CD14-positive monocyte (primary cell): ENCODE measurements at regions not wholly inside any gene's neighbourhood (a gene's known extent, or its start where the extent isn't known, plus 50 kb on each side); places are given as distances from the start of the nearest gene placed in this dataset.

Experiments used
- DNase-seq, 3 donors: peaks; one replicate each; pipeline ENCODE4 v3.0.0-alpha.2; 2011 to 2022
- H2AFZ ChIP-seq: 2 replicates; pipeline ENCODE4 v1.6.0; 2012; ENCODE audit warnings: mild to moderate bottlenecking, low read depth, low read length, inconsistent platforms; ENCODE audit not compliant: insufficient read depth, poor library complexity, severe bottlenecking
- H3K27ac ChIP-seq, 2 donors: 1 replicate in 1 of 2; 2 replicates in 1 of 2; pipeline ENCODE4 v1.5.1; 2012 to 2013; ENCODE audit warnings: low read length in 2 of 2, control low read depth in 1 of 2, inconsistent platforms in 1 of 2, low read depth in 1 of 2, mild to moderate bottlenecking in 1 of 2
- H3K27me3 ChIP-seq, 2 donors: one replicate each; pipeline versions ENCODE4 v1.6.0 to v1.6.1; 2011 to 2013; ENCODE audit warnings: low read length in 2 of 2; ENCODE audit not compliant: control insufficient read depth in 2 of 2, insufficient read depth in 2 of 2
- H3K36me3 ChIP-seq, 2 donors: replicated peaks in 1 of 2; 1 replicate in 1 of 2; 2 replicates in 1 of 2; pipeline versions ENCODE4 v1.5.1 to v1.6.1; 2012 to 2013; ENCODE audit warnings: low read length in 2 of 2, control low read depth in 1 of 2, inconsistent platforms in 1 of 2, mild to moderate bottlenecking in 1 of 2; ENCODE audit not compliant: insufficient read depth in 2 of 2, control insufficient read depth in 1 of 2
- H3K4me1 ChIP-seq, 2 donors: 1 replicate in 1 of 2; 2 replicates in 1 of 2; pipeline versions ENCODE4 v1.5.1 to v1.6.1; 2012 to 2013; ENCODE audit warnings: low read length in 2 of 2, control low read depth in 1 of 2, inconsistent platforms in 1 of 2, mild to moderate bottlenecking in 1 of 2, moderate library complexity in 1 of 2; ENCODE audit not compliant: insufficient read depth in 2 of 2, control insufficient read depth in 1 of 2
- H3K4me2 ChIP-seq: replicated peaks from 2 replicates; pipeline ENCODE3; 2012; ENCODE audit warnings: low read length, moderate library complexity, mild to moderate bottlenecking; ENCODE audit not compliant: poor library complexity, severe bottlenecking; ENCODE audit errors: extremely low read depth
- H3K4me3 ChIP-seq, 3 experiments: fragments of 200-600 bp in 1 of 3; sonication (generic) in 1 of 3; replicated peaks in 1 of 3; 1 replicate in 2 of 3; 2 replicates in 1 of 3; pipeline ENCODE4 v1.5.1; 2011 to 2013; ENCODE audit warnings: low read length in 3 of 3, mild to moderate bottlenecking in 3 of 3, control low read depth in 2 of 3, low read depth in 2 of 3, inconsistent platforms in 1 of 3, moderate library complexity in 1 of 3
- H3K79me2 ChIP-seq: 2 replicates; pipeline ENCODE4 v1.6.0; 2012; ENCODE audit warnings: mild to moderate bottlenecking, control low read depth, inconsistent platforms, low read length, moderate library complexity; ENCODE audit not compliant: insufficient read depth
- H3K9ac ChIP-seq: 2 replicates; pipeline ENCODE4 v1.6.0; 2017; ENCODE audit warnings: low read length, mild to moderate bottlenecking; ENCODE audit not compliant: insufficient read depth, poor library complexity, severe bottlenecking
- H3K9me3 ChIP-seq, 2 donors: replicated peaks in 1 of 2; 1 replicate in 1 of 2; 2 replicates in 1 of 2; pipeline versions ENCODE4 v1.5.1 to v1.6.1; 2012 to 2013; ENCODE audit warnings: low read length in 2 of 2, control low read depth in 1 of 2; ENCODE audit not compliant: control insufficient read depth in 1 of 2, insufficient read depth in 1 of 2
- H4K20me1 ChIP-seq: 2 replicates; pipeline ENCODE4 v1.6.0; 2012; ENCODE audit warnings: mild to moderate bottlenecking, low read length, control low read depth, moderate library complexity; ENCODE audit not compliant: insufficient read depth
- H3K27ac Mint-ChIP-seq, 7 donors: one replicate each; pipeline ENCODE4 v1.8.0; 2020; ENCODE audit warnings: mild to moderate bottlenecking in 7 of 7, mixed read lengths in 7 of 7, moderate library complexity in 6 of 7, inconsistent platforms in 2 of 7
- H3K27me3 Mint-ChIP-seq, 3 donors: one replicate each; pipeline ENCODE4 v1.8.0; 2021 to 2022; ENCODE audit warnings: low read depth in 3 of 3, mild to moderate bottlenecking in 3 of 3, mixed read lengths in 3 of 3, moderate library complexity in 3 of 3, inconsistent platforms in 1 of 3
- H3K36me3 Mint-ChIP-seq, 2 donors: one replicate each; pipeline ENCODE4 v1.8.0; 2020; ENCODE audit warnings: mixed read lengths in 2 of 2, inconsistent platforms in 1 of 2, mild to moderate bottlenecking in 1 of 2
- H3K4me1 Mint-ChIP-seq: one replicate; pipeline ENCODE4 v1.8.0; 2020; ENCODE audit warnings: mild to moderate bottlenecking, mixed read lengths
- H3K4me3 Mint-ChIP-seq, 2 donors: one replicate each; pipeline ENCODE4 v1.8.0; 2020; ENCODE audit warnings: mild to moderate bottlenecking in 2 of 2, mixed read lengths in 2 of 2, moderate library complexity in 1 of 2
- H3K9me3 Mint-ChIP-seq, 7 donors: one replicate each; pipeline ENCODE4 v1.8.0; 2020 to 2022; ENCODE audit warnings: mixed read lengths in 7 of 7, mild to moderate bottlenecking in 6 of 7, moderate library complexity in 6 of 7, inconsistent platforms in 2 of 7
- CTCF ChIP-seq: fragments of 200-600 bp; IDR thresholded peaks from one replicate; pipeline ENCODE4 v1.8.0; 2022; ENCODE audit warnings: antibody characterized with exemption, mild to moderate bottlenecking
- WGBS: methylation state at CpG from one replicate; pipeline ENCODE4 v1.1.5; 2013; ENCODE audit warnings: missing lambda C conversion rate; ENCODE audit not compliant: insufficient coverage; 5-methylcytosine and 5-hydroxymethylcytosine counted together
- intact Hi-C, 2 donors: fragments of 100-400 bp; cut with micrococcal nuclease; formaldehyde crosslinking; loops; one replicate each; pipeline versions ENCODE4 v1.15.0 to v1.15.1; 2023

- Histone ChIP-seq H3K79me2 (no peaks in the 10 kb centered on the region), H3K4me3 (no peak overlapping the region), H3K4me1 (no peaks in the 10 kb centered on the region), H3K9ac (no peak overlapping the region), H3K27ac (no peak overlapping the region), H2AFZ (no peak overlapping the region), H3K36me3 (no peaks in the 10 kb centered on the region), H3K4me2 (no peak overlapping the region), H3K9me3 (no peaks in the 10 kb centered on the region), H4K20me1 (no peaks in the 10 kb centered on the region), H3K27me3 (no peaks in the 10 kb centered on the region)
- peaks cover 0 to 9% (median 2%) of the 10 kb centered on the region in 7 donors for H3K9me3 Mint-ChIP-seq
- intact Hi-C loops = no loop called here
- no peak overlapping the region for H3K27ac Mint-ChIP-seq
- no peak for TF ChIP-seq CTCF
- H3K4me1 Mint-ChIP-seq = peaks cover 2% of the 10 kb centered on the region
- 93% methylated on average over 10 of the region's 13 CpGs for WGBS
- H3K36me3 Mint-ChIP-seq = no peaks in the 10 kb centered on the region
- DNase-seq = no peak
- no peak overlapping the region for H3K4me3 Mint-ChIP-seq
- H3K27me3 Mint-ChIP-seq = peaks cover 1 to 8% (median 2%) of the 10 kb centered on the region in 3 donors
These were observed 97.6 kb downstream of the MYCN start for GRCh38 chr2:16037808-16038457.

GRCh38 chr2:16036951-16037350 lies 96.6 kb downstream of the MYCN start:
- H3K9me3 ChIP-seq = no peaks in the 10 kb centered on the region
- H3K79me2 ChIP-seq = no peaks in the 10 kb centered on the region
- H3K4me1 ChIP-seq = no peaks in the 10 kb centered on the region
- WGBS = no CpG with 5 or more reads among the region's 3 CpGs
- DNase-seq = no peak
- no peak overlapping the region for H3K4me3 Mint-ChIP-seq
- no peak overlapping the region for H3K27ac ChIP-seq
- no peak overlapping the region for H3K27ac Mint-ChIP-seq
- H3K9ac ChIP-seq = no peak overlapping the region
- H3K27me3 Mint-ChIP-seq = peaks cover 2 to 5% (median 2%) of the 10 kb centered on the region in 3 donors
- no peak overlapping the region for H2AFZ ChIP-seq
- intact Hi-C loops = no loop called here
- no peak for TF ChIP-seq CTCF
- no peaks in the 10 kb centered on the region for H3K36me3 ChIP-seq
- peaks cover 2% of the 10 kb centered on the region for H3K4me1 Mint-ChIP-seq
- H3K9me3 Mint-ChIP-seq = peaks cover 0 to 2% (median 0%) of the 10 kb centered on the region in 7 donors
- H3K4me3 ChIP-seq = no peak overlapping the region
- no peak overlapping the region for H3K4me2 ChIP-seq
- no peaks in the 10 kb centered on the region for H3K36me3 Mint-ChIP-seq
- H3K27me3 ChIP-seq = no peaks in the 10 kb centered on the region
- no peaks in the 10 kb centered on the region for H4K20me1 ChIP-seq
